Heart right ventricle (tissue), 16 donors: ENCODE measurements at regions not wholly inside any gene's neighbourhood (a gene's known extent, or its start where the extent isn't known, plus 50 kb on each side); places are given as distances from the start of the nearest gene placed in this dataset.

Experiments used
- ATAC-seq, 8 donors: fragments of 200-7000 bp; cut with Tn5 transposase; one replicate each; pipeline ENCODE4 v1.9.1; 2020; ENCODE audit warnings: mild to moderate bottlenecking in 8 of 8, moderate library complexity in 8 of 8, moderate number of reproducible peaks in 1 of 8
- DNase-seq, 2 donors: peaks; one replicate each; pipeline ENCODE4 v3.0.0-alpha.2; 2020
- H3K27ac ChIP-seq, 10 donors: fragments of 200-600 bp; sonication (generic) in 2 of 10; one replicate each; pipeline versions ENCODE4 v1.5.0 to v1.8.0; 2020 to 2022; ENCODE audit warnings: mild to moderate bottlenecking in 3 of 10
- H3K27me3 ChIP-seq, 7 donors: fragments of 200-600 bp; one replicate each; pipeline ENCODE4 v1.8.0; 2021 to 2022; ENCODE audit warnings: mild to moderate bottlenecking in 2 of 7
- H3K36me3 ChIP-seq, 9 donors: fragments of 200-600 bp; sonication (generic) in 1 of 9; one replicate each; pipeline versions ENCODE4 v1.5.0 to v1.8.0; 2020 to 2022; ENCODE audit warnings: mild to moderate bottlenecking in 2 of 9
- H3K4me1 ChIP-seq, 9 donors: fragments of 200-600 bp; sonication (generic) in 1 of 9; one replicate each; pipeline versions ENCODE4 v1.5.0 to v1.8.0; 2020 to 2022; ENCODE audit warnings: mild to moderate bottlenecking in 4 of 9
- H3K4me3 ChIP-seq, 10 donors: fragments of 200-600 bp; sonication (generic) in 2 of 10; one replicate each; pipeline versions ENCODE4 v1.5.0 to v1.8.0; 2020 to 2022; ENCODE audit warnings: mild to moderate bottlenecking in 7 of 10, moderate library complexity in 2 of 10
- H3K9me3 ChIP-seq, 11 donors: fragments of 200-600 bp in 10 of 11; sonication (generic) in 2 of 11; one replicate each; pipeline versions ENCODE4 v1.5.0 to v1.8.0; 2013 to 2022; ENCODE audit warnings: mild to moderate bottlenecking in 2 of 11, control low read depth in 1 of 11, moderate library complexity in 1 of 11
- CTCF ChIP-seq, 9 donors: fragments of 200-600 bp; sonication (generic) in 2 of 9; IDR thresholded peaks; one replicate each; pipeline versions ENCODE4 v1.5.0 to v1.8.0; 2021 to 2022; ENCODE audit warnings: antibody characterized with exemption in 9 of 9, mild to moderate bottlenecking in 5 of 9, moderate library complexity in 1 of 9
- WGBS, 2 donors: extraction: QIAGEN DNeasy Blood & Tissue Kit; methylation state at CpG; one replicate each; pipeline ENCODE4 v1.1.7; 2013; ENCODE audit warnings: inconsistent platforms in 1 of 2; 5-methylcytosine and 5-hydroxymethylcytosine counted together
- intact Hi-C, 10 donors: fragments of 100-400 bp; cut with DNase I; formaldehyde crosslinking; loops; one replicate each; pipeline versions ENCODE4 v1.11.1 to v1.14.2; 2022
- donor health status: Arrhythmogenic right ventricular cardiomyopathy.
- donor health status: ischemic (EF 13 %, LVEDD 7.1; RV severe dilation, severe dysfunction).
- donor health status: healthy with polysubstance abuse.
- donor health status: DM: no; HTN: yes; CAD: no.
- donor health status: DM: no; HTN: no; CAD: no.
- donor health status: ischemic (EF 25% LVEDD 6.9; RV normal size, moderate dysfunction).
- donor health status: ischemic (EF 25% LVEDD 5.7; RV mildly dilated, moderate dysfunction).
- donor health status: healthy.
- donor health status: DM: yes; HTN: yes; CAD: no.
- donor health status: Ischemic cardiomyopathy.
- donor health status: ischemic (EF 35%, LVEDD 5.7; RV mildly dilated, moderate dysfunction).
- donor health status: nonischemic (EF 11% LVEDD 7.7; RV severe dilation, severe dysfunction).
- donor health status: DM: yes; HTN: yes; CAD: no.
- donor health status: PGD.
- donor health status: ischemic (EF 29% LVEDD 5.4; RV normal size, mild dysfunction).
- donor health status: nonischemic (EF 23%, LVEDD 6.1; RV moderate dilation, normal function).

- H3K9me3 ChIP-seq, result peaks cover 0 to 20% (median 5%) of the 10 kb centered on the region in 11 donors
- H3K36me3 ChIP-seq, result no peaks in the 10 kb centered on the region
- intact Hi-C loops, result no loop called here
- H3K4me1 ChIP-seq, result no peaks in the 10 kb centered on the region
- 91% methylated on average over 8 of the region's 8 CpGs for WGBS, 2 donors
- no peak for TF ChIP-seq CTCF (IDR thresholded peaks at IDR 0.05)
- ATAC-seq (no peak), DNase-seq (no peak)
- H3K27me3 ChIP-seq, result peaks cover 0 to 21% (median 7%) of the 10 kb centered on the region in 7 donors
- H3K27ac ChIP-seq, result no peak overlapping the region
- H3K4me3 ChIP-seq, result no peak overlapping the region
Observed at GRCh38 chr18:78655921-78656320, 323.7 kb upstream of the SALL3 start.

- DNase-seq (no peak), ATAC-seq (no peak)
- Histone ChIP-seq H3K9me3 (peaks cover 0 to 20% (median 5%) of the 10 kb centered on the region in 11 donors), H3K4me3 (no peak overlapping the region), H3K36me3 (no peaks in the 10 kb centered on the region), H3K27me3 (peaks cover 0 to 26% (median 7%) of the 10 kb centered on the region in 7 donors), H3K27ac (no peak overlapping the region), H3K4me1 (no peaks in the 10 kb centered on the region)
- intact Hi-C loops, result no loop called here
- no peak for TF ChIP-seq CTCF (IDR thresholded peaks at IDR 0.05)
- 93 to 95% methylated on average over 21 of the region's 21 CpGs for WGBS, 2 donors
Observed at GRCh38 chr18:78656346-78656925, 323.2 kb upstream of the SALL3 start.

GRCh38 chr18:78658531-78658930 is 321.1 kb upstream of the SALL3 start:
- 70 to 82% methylated on average over 8 of the region's 8 CpGs for WGBS, 2 donors
- DNase-seq, result no peak
- ATAC-seq, result no peak
- Histone ChIP-seq H3K27ac (no peak overlapping the region), H3K4me3 (no peak overlapping the region), H3K4me1 (no peaks in the 10 kb centered on the region), H3K36me3 (no peaks in the 10 kb centered on the region), H3K27me3 (peaks cover 0 to 27% (median 7%) of the 10 kb centered on the region in 7 donors), H3K9me3 (peaks cover 0 to 11% (median 0%) of the 10 kb centered on the region in 11 donors)
- intact Hi-C loops, result no loop called here
- TF ChIP-seq CTCF (IDR thresholded peaks at IDR 0.05), result no peak

DNA sequence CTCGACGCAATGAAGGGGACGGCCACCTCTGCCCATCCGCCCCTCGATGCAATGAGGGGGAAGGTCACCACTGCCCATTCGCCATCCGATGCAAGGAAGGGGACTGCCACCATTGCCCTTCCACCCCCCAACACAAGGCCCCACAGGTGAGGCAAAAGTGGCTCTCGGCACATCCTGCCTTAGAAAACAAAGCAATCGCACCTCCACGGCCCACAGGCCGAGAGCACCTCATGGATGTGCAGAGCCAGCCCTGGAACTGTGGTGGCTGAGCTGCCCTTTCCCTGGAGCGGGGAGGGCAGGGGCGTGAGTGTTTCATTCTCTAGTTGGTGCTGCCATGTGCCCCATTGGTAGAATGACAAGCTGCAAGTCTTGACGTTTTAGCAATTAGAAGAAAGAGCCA is 320.6 kb upstream of the SALL3 start:
- Histone ChIP-seq H3K4me1 (no peaks in the 10 kb centered on the region), H3K27me3 (peaks cover 0 to 27% (median 7%) of the 10 kb centered on the region in 7 donors), H3K4me3 (no peak overlapping the region), H3K27ac (no peak overlapping the region), H3K9me3 (peaks cover 0 to 11% (median 0%) of the 10 kb centered on the region in 11 donors), H3K36me3 (no peaks in the 10 kb centered on the region)
- ATAC-seq (no peak), DNase-seq (no peak)
- 83 to 86% methylated on average over 14 of the region's 14 CpGs for WGBS, 2 donors
- no peak for TF ChIP-seq CTCF (IDR thresholded peaks at IDR 0.05)
- intact Hi-C loops, result no loop called here
